ENCODE measurements at regions not wholly inside any gene's neighbourhood (a gene's known extent, or its start where the extent isn't known, plus 50 kb on each side); places are given as distances from the start of the nearest gene placed in this dataset.

- no peaks in the 10 kb centered on the region for H3K36me3 ChIP-seq (replicated peaks in 1 of 2)
- H3K27ac ChIP-seq: no peak overlapping the region
- H3K9me3 ChIP-seq (replicated peaks in 1 of 3): no peaks in the 10 kb centered on the region
- no peaks in the 10 kb centered on the region for H3K27me3 ChIP-seq
- intact Hi-C loops (cut with DNase I): no loop called here
- WGBS, 4 donors: 90 to 95% (median 93%) methylated on average over 3 to 8 of the region's 8 CpGs
- no peaks in the 10 kb centered on the region for H3K4me1 ChIP-seq (replicated peaks in 1 of 2)
- TF ChIP-seq CTCF (IDR thresholded peaks at IDR 0.05): no peak
- TF ChIP-seq POLR2A (IDR thresholded peaks at IDR 0.05): no peak
- DNase-seq: no peak
- H3K4me3 ChIP-seq: no peak overlapping the region
Measured at GRCh38 chr9:91028166-91028827, 226.7 kb downstream of the SYK start.

GRCh38 chr9:91029650-91030361 lies 228.2 kb downstream of the SYK start:
- H3K36me3 ChIP-seq (replicated peaks in 1 of 2): no peaks in the 10 kb centered on the region
- H3K4me1 ChIP-seq (replicated peaks in 1 of 2): no peaks in the 10 kb centered on the region
- TF ChIP-seq POLR2A (IDR thresholded peaks at IDR 0.05): no peak
- TF ChIP-seq CTCF (IDR thresholded peaks at IDR 0.05): no peak
- 64 to 84% (median 76%) methylated on average over 18 of the region's 18 CpGs for whole genome bisulfite sequencing, 4 donors
- intact Hi-C loops (cut with DNase I): loop anchor here in 1 of 2 donors (10.0 kb wide), 1 partner anchor 405 kb away; no protein-coding TSS in a partner anchor
- DNase-seq: no peak
- no peaks in the 10 kb centered on the region for H3K9me3 ChIP-seq (replicated peaks in 1 of 3)
- no peak overlapping the region for H3K4me3 ChIP-seq
- H3K27ac ChIP-seq: no peak overlapping the region
- H3K27me3 ChIP-seq: no peaks in the 10 kb centered on the region

- intact Hi-C loops (cut with DNase I): loop anchor here in 1 of 2 donors (10.0 kb wide), 1 partner anchor 403 kb away; no protein-coding TSS in a partner anchor
- Histone ChIP-seq H3K27me3 (no peaks in the 10 kb centered on the region), H3K9me3 (replicated peaks in 1 of 3) (no peaks in the 10 kb centered on the region), H3K4me3 (no peak overlapping the region), H3K27ac (no peak overlapping the region), H3K36me3 (replicated peaks in 1 of 2) (no peaks in the 10 kb centered on the region), H3K4me1 (replicated peaks in 1 of 2) (peaks cover 0 to 4% of the 10 kb centered on the region in 2 donors)
- no peak for DNase-seq
- TF ChIP-seq CTCF (IDR thresholded peaks at IDR 0.05) (no peak), POLR2A (IDR thresholded peaks at IDR 0.05) (no peak)
- 79 to 94% (median 85%) methylated on average over 7 of the region's 7 CpGs for WGBS, 4 donors
Measured at GRCh38 chr9:91032121-91032531, 230.5 kb downstream of the SYK start.

GRCh38 chr9:91033270-91033669 lies 231.7 kb downstream of the SYK start:
- DNase-seq: no peak
- H3K4me3 ChIP-seq: no peak overlapping the region
- WGBS, 4 donors: 93 to 97% (median 95%) methylated on average over 5 of the region's 5 CpGs
- no peak for TF ChIP-seq POLR2A (IDR thresholded peaks at IDR 0.05)
- no peak for TF ChIP-seq CTCF (IDR thresholded peaks at IDR 0.05)
- H3K27me3 ChIP-seq: no peaks in the 10 kb centered on the region
- H3K9me3 ChIP-seq (replicated peaks in 1 of 3): no peaks in the 10 kb centered on the region
- peaks cover 7 to 16% of the 10 kb centered on the region in 2 donors for H3K4me1 ChIP-seq (replicated peaks in 1 of 2)
- no peak overlapping the region for H3K27ac ChIP-seq
- no peaks in the 10 kb centered on the region for H3K36me3 ChIP-seq (replicated peaks in 1 of 2)
- intact Hi-C loops (cut with DNase I): loop anchor here in 1 of 2 donors (10.0 kb wide), 1 partner anchor 402 kb away; no protein-coding TSS in a partner anchor
